Ascending aorta (tissue), 2 donors: ENCODE measurements at regions not wholly inside any gene's neighbourhood (a gene's known extent, or its start where the extent isn't known, plus 50 kb on each side); places are given as distances from the start of the nearest gene placed in this dataset.

Source experiments
- DNase-seq, 2 donors: peaks; one replicate each; pipeline ENCODE4 v3.0.0-alpha.2; 2019; ENCODE audit warnings: low spot score in 2 of 2
- H3K27ac ChIP-seq, 2 donors: fragments of 200-600 bp; sonication (generic); one replicate each; pipeline ENCODE4 v1.5.1; 2016 to 2017; ENCODE audit warnings: mild to moderate bottlenecking in 1 of 2
- H3K27me3 ChIP-seq: fragments of 200-600 bp; sonication (generic); one replicate; pipeline ENCODE4 v1.5.1; 2017
- H3K36me3 ChIP-seq, 2 donors: fragments of 200-600 bp; sonication (generic); one replicate each; pipeline ENCODE4 v1.5.1; 2016
- H3K4me1 ChIP-seq, 2 donors: fragments of 200-600 bp; sonication (generic); one replicate each; pipeline ENCODE4 v1.5.1; 2016 to 2017; ENCODE audit warnings: mild to moderate bottlenecking in 1 of 2
- H3K4me3 ChIP-seq, 2 donors: fragments of 200-600 bp; sonication (generic); one replicate each; pipeline ENCODE4 v1.5.1; 2016 to 2017; ENCODE audit warnings: mild to moderate bottlenecking in 1 of 2
- H3K9me3 ChIP-seq, 2 donors: fragments of 200-600 bp; sonication (generic); one replicate each; pipeline ENCODE4 v1.5.1; 2016
- intact Hi-C: fragments of 100-400 bp; cut with DNase I; formaldehyde crosslinking; loops from one replicate; pipeline ENCODE4 v1.15.1; 2023
- TF ChIP-seq, protein P1 (sequence below), 3 experiments: fragments of 200-600 bp in 2 of 3; fragments of 450-650 bp in 1 of 3; sonication (generic) in 2 of 3; IDR thresholded peaks; one replicate each; pipeline ENCODE4 v1.5.1; 2016 to 2019; ENCODE audit warnings: antibody characterized with exemption in 3 of 3, mild to moderate bottlenecking in 1 of 3, moderate library complexity in 1 of 3

GRCh38 chr10:64738462-64738861 lies 1217.3 kb downstream of the REEP3 start:
- Histone ChIP-seq H3K4me3 (no peak overlapping the region), H3K27me3 (no peaks in the 10 kb centered on the region), H3K27ac (no peak overlapping the region), H3K4me1 (no peaks in the 10 kb centered on the region), H3K9me3 (peaks cover 0 to 3% of the 10 kb centered on the region in 2 donors), H3K36me3 (no peaks in the 10 kb centered on the region)
- DNase-seq, result no peak
- TF ChIP-seq, protein P1, sequence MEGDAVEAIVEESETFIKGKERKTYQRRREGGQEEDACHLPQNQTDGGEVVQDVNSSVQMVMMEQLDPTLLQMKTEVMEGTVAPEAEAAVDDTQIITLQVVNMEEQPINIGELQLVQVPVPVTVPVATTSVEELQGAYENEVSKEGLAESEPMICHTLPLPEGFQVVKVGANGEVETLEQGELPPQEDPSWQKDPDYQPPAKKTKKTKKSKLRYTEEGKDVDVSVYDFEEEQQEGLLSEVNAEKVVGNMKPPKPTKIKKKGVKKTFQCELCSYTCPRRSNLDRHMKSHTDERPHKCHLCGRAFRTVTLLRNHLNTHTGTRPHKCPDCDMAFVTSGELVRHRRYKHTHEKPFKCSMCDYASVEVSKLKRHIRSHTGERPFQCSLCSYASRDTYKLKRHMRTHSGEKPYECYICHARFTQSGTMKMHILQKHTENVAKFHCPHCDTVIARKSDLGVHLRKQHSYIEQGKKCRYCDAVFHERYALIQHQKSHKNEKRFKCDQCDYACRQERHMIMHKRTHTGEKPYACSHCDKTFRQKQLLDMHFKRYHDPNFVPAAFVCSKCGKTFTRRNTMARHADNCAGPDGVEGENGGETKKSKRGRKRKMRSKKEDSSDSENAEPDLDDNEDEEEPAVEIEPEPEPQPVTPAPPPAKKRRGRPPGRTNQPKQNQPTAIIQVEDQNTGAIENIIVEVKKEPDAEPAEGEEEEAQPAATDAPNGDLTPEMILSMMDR (IDR thresholded peaks at IDR 0.05), result no peak
- intact Hi-C loops, result no loop called here

GRCh38 chr10:64745565-64745964 lies 1224.4 kb downstream of the REEP3 start:
- intact Hi-C loops, result no loop called here
- no peaks in the 10 kb centered on the region for H3K27me3 ChIP-seq
- TF ChIP-seq, protein P1 (IDR thresholded peaks at IDR 0.05), result no peak

DNA sequence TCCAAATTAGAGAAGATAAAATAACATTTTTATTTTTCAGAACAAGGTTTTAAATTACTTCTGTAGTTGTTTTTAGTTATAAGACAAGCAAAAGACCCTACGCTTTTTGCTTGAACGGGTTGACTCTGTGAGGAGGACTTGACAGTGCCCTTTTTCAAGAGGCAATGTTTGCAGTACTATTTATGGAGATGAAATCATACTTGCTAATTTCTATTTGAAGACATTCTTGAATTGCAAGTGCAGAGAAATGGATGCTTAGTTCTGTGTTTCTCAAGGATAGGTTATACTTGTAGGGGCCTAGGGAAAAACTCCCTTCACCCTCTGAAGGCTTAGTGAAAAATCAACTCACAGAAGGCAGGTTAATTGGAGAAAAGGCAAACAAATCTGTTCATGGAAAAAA lies 1229.5 kb downstream of the REEP3 start:
- TF ChIP-seq, protein P1 (IDR thresholded peaks at IDR 0.05), result no peak
- intact Hi-C loops, result no loop called here
- DNase-seq, result no peak

More at GRCh38 chr10:64745565-64745964, 1224.4 kb downstream of the REEP3 start:
- H3K9me3 ChIP-seq, result peaks cover 0 to 3% of the 10 kb centered on the region in 2 donors
- DNase-seq, result no peak
- H3K27ac ChIP-seq, result no peak overlapping the region
- H3K4me1 ChIP-seq, result no peaks in the 10 kb centered on the region
- no peaks in the 10 kb centered on the region for H3K36me3 ChIP-seq
- no peak overlapping the region for H3K4me3 ChIP-seq

DNA sequence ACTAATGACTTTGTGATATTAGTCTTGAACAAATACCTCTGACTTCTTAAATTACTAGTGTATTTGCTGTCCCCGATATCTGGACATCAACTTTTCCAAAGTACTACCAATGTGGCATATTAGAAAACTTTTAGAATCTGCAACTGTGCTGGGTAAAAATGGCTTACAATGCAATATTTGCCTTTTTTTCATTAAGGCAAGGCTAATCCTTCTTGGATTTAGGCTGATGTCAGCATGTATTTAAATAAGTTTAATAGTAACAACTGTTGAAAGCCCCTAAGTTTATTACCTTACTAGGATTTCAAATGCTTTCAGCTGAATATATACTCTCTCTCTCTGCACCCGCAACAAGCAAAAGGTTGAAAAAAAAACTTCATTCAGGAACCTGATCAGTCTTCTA lies 1232.3 kb downstream of the REEP3 start:
- TF ChIP-seq, protein P1 (IDR thresholded peaks at IDR 0.05), result no peak
- Histone ChIP-seq H3K9me3 (no peaks in the 10 kb centered on the region), H3K4me1 (no peaks in the 10 kb centered on the region), H3K4me3 (no peak overlapping the region), H3K36me3 (no peaks in the 10 kb centered on the region), H3K27me3 (no peaks in the 10 kb centered on the region), H3K27ac (no peak overlapping the region)
- no peak for DNase-seq
- intact Hi-C loops, result no loop called here

More for the DNA sequence above, 1229.5 kb downstream of the REEP3 start:
- Histone ChIP-seq H3K27ac (no peak overlapping the region), H3K4me1 (no peaks in the 10 kb centered on the region), H3K4me3 (no peak overlapping the region), H3K36me3 (no peaks in the 10 kb centered on the region), H3K27me3 (no peaks in the 10 kb centered on the region), H3K9me3 (no peaks in the 10 kb centered on the region)

DNA sequence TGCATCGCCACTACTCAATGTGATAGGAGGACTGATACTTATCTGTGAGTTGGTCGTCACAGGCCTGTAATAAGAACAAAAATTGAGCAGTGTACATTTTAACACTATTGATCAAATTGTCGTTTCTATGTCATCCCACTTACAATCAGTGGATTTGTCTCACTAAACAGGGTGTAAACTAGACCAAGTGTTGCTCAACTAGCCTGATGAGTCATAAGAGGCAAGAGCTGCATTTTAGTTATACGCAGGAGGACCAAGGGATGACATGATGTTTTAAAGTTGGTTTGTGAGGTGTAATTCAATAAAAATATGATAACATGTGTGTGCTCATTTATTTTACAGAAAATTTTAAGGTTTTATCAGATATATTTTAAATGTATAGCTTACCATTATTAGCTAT lies 1239.2 kb downstream of the REEP3 start:
- no peak overlapping the region for H3K27ac ChIP-seq
- H3K4me1 ChIP-seq, result no peaks in the 10 kb centered on the region
- no peaks in the 10 kb centered on the region for H3K36me3 ChIP-seq
- intact Hi-C loops, result no loop called here
- no peaks in the 10 kb centered on the region for H3K27me3 ChIP-seq
- TF ChIP-seq, protein P1 (IDR thresholded peaks at IDR 0.05), result no peak
- no peak for DNase-seq
- H3K4me3 ChIP-seq, result no peak overlapping the region
- H3K9me3 ChIP-seq, result no peaks in the 10 kb centered on the region

- DNase-seq, result no peak
- TF ChIP-seq, protein P1 (IDR thresholded peaks at IDR 0.05), result no peak
- no peaks in the 10 kb centered on the region for H3K27me3 ChIP-seq
- H3K36me3 ChIP-seq, result no peaks in the 10 kb centered on the region
- H3K4me1 ChIP-seq, result no peaks in the 10 kb centered on the region
- intact Hi-C loops, result no loop called here
- H3K27ac ChIP-seq, result no peak overlapping the region
- H3K9me3 ChIP-seq, result no peaks in the 10 kb centered on the region
- H3K4me3 ChIP-seq, result no peak overlapping the region
These were observed 1241.7 kb downstream of the REEP3 start for GRCh38 chr10:64762861-64763260.
